ENCODE measurements at regions not wholly inside any gene's neighbourhood (a gene's known extent, or its start where the extent isn't known, plus 50 kb on each side); places are given as distances from the start of the nearest gene placed in this dataset.

GRCh38 chr7:111640416-111640815 lies 78.1 kb upstream of the IMMP2L start:
- no peak for TF ChIP-seq CTCF (IDR thresholded peaks at IDR 0.05)
- no peak for TF ChIP-seq POLR2AphosphoS5 (IDR thresholded peaks at IDR 0.05)
